Osteocyte (in vitro differentiated cells): ENCODE measurements at regions not wholly inside any gene's neighbourhood (a gene's known extent, or its start where the extent isn't known, plus 50 kb on each side); places are given as distances from the start of the nearest gene placed in this dataset.

Experiments
- DNase-seq: peaks from one replicate; pipeline ENCODE4 v3.0.0; 2021; ENCODE audit warnings: mixed read lengths; ENCODE audit not compliant: unreplicated experiment; ENCODE audit errors: extremely low spot score
- H3K27ac Mint-ChIP-seq: one replicate; pipeline ENCODE4 v1.8.0; 2021; ENCODE audit warnings: mild to moderate bottlenecking, mixed read lengths; ENCODE audit not compliant: unreplicated experiment
- H3K27me3 Mint-ChIP-seq: one replicate; pipeline ENCODE4 v1.8.0; 2021; ENCODE audit warnings: mixed read lengths; ENCODE audit not compliant: unreplicated experiment
- H3K36me3 Mint-ChIP-seq: one replicate; pipeline ENCODE4 v1.8.0; 2021; ENCODE audit warnings: mixed read lengths; ENCODE audit not compliant: unreplicated experiment
- H3K4me1 Mint-ChIP-seq: one replicate; pipeline ENCODE4 v1.8.0; 2021; ENCODE audit warnings: mixed read lengths; ENCODE audit not compliant: unreplicated experiment
- H3K4me3 Mint-ChIP-seq: one replicate; pipeline ENCODE4 v1.8.0; 2021; ENCODE audit warnings: mild to moderate bottlenecking, moderate library complexity, mixed read lengths; ENCODE audit not compliant: unreplicated experiment
- H3K9me3 Mint-ChIP-seq: one replicate; pipeline ENCODE4 v1.8.0; 2021; ENCODE audit warnings: mixed read lengths; ENCODE audit not compliant: unreplicated experiment
- TF ChIP-seq, protein P1 (sequence below): fragments of 200-600 bp; sonication (generic); IDR thresholded peaks from 2 replicates; pipeline ENCODE4 v1.5.0; 2021; ENCODE audit warnings: antibody characterized with exemption, mild to moderate bottlenecking, moderate library complexity

DNA sequence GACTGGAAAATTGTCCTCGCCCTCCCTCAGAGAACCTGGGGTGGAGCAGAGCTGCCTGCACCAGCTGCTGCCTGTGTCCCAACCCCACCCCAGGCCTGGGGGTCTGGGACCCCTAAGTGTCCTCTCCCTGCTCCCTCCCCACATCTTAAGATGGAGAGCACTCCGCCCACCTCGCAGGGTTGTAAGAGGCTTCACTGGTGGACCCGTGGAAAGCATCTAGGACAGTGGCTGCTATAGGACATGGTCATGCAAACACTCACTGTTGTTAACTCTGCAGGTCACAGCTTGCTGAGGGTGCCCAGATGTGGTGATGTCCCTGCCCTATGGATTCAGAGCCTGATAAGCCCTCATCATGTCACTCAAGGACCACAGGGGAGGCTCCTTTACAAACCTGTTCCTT is 62.0 kb upstream of the ARNT2 start:
- H3K27me3 Mint-ChIP-seq, result peaks cover 67% of the 10 kb centered on the region
- no peak overlapping the region for H3K27ac Mint-ChIP-seq
- DNase-seq, result no peak
- no peaks in the 10 kb centered on the region for H3K9me3 Mint-ChIP-seq
- no peaks in the 10 kb centered on the region for H3K36me3 Mint-ChIP-seq
- TF ChIP-seq, protein P1, sequence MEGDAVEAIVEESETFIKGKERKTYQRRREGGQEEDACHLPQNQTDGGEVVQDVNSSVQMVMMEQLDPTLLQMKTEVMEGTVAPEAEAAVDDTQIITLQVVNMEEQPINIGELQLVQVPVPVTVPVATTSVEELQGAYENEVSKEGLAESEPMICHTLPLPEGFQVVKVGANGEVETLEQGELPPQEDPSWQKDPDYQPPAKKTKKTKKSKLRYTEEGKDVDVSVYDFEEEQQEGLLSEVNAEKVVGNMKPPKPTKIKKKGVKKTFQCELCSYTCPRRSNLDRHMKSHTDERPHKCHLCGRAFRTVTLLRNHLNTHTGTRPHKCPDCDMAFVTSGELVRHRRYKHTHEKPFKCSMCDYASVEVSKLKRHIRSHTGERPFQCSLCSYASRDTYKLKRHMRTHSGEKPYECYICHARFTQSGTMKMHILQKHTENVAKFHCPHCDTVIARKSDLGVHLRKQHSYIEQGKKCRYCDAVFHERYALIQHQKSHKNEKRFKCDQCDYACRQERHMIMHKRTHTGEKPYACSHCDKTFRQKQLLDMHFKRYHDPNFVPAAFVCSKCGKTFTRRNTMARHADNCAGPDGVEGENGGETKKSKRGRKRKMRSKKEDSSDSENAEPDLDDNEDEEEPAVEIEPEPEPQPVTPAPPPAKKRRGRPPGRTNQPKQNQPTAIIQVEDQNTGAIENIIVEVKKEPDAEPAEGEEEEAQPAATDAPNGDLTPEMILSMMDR, result no peak
- no peak overlapping the region for H3K4me3 Mint-ChIP-seq
- H3K4me1 Mint-ChIP-seq, result no peaks in the 10 kb centered on the region

DNA sequence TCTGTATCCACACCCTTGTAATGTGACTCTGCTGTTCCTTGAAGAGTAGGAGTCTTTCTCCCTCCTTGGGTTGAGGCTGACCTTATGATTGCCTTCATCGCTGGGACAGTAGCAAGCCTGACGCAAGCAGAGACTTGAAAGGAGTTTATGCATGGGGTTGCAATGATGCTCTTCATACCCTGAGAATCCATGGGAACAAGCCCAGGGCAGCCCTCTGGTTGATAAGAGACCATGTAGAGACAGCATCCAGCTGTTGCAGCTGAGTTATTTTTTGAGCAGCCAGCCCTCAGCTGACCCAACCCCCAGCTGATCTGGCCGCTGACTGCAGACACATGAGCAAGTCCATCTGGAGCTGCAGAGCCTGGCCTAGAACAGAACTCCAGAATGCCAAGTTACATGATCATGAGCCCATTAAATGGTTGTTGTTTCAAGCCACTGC is 60.6 kb upstream of the ARNT2 start:
- H3K36me3 Mint-ChIP-seq, result no peaks in the 10 kb centered on the region
- H3K4me1 Mint-ChIP-seq, result no peaks in the 10 kb centered on the region
- H3K27me3 Mint-ChIP-seq, result peaks cover 74% of the 10 kb centered on the region
- H3K9me3 Mint-ChIP-seq, result peaks cover 3% of the 10 kb centered on the region
- DNase-seq, result no peak
- no peak overlapping the region for H3K4me3 Mint-ChIP-seq
- H3K27ac Mint-ChIP-seq, result no peak overlapping the region
- TF ChIP-seq, protein P1, result no peak

DNA sequence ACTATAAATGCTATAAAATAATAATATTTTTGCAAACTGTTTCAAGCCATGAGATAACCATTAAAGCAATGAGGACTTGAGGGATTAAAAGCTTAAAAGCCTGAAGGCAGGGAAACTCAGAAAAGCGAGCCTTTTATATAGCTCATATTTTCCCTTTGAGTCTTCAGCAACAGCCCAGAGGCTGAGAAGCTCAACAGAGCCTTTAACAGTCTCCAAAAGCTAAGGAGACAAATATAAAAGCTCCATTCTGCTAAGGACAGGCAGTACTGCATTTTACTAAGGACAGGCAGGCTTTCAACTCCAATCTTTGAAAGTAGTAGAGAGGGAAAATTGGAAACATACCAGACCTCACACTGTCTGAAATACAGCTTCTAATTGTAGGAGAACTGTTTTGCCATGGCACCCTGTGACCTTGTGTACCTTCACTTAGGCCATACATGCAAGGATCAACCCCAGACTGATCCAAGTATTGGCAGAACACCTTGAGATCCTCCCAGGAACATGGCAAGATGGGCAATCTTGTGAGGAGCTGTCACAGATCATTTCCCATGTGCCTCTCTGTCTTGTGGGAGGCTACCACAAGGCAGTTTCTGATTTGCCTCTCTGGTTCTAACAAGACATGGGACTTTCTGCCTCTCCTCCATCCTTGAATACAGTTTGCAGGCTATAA is 53.1 kb upstream of the ARNT2 start:
- TF ChIP-seq, protein P1, result no peak
- H3K4me1 Mint-ChIP-seq, result no peaks in the 10 kb centered on the region
- peaks cover 3% of the 10 kb centered on the region for H3K9me3 Mint-ChIP-seq
- no peak overlapping the region for H3K4me3 Mint-ChIP-seq
- H3K27me3 Mint-ChIP-seq, result peaks cover 71% of the 10 kb centered on the region
- no peaks in the 10 kb centered on the region for H3K36me3 Mint-ChIP-seq
- no peak overlapping the region for H3K27ac Mint-ChIP-seq
- no peak for DNase-seq
